ENCODE measurements at regions not wholly inside any gene's neighbourhood (a gene's known extent, or its start where the extent isn't known, plus 50 kb on each side); places are given as distances from the start of the nearest gene placed in this dataset.

GRCh38 chr12:4059898-4060568 lies 186.8 kb upstream of the PARP11 start:
- Histone ChIP-seq H3K9ac (ENCODE audit: low read length) (no peak overlapping the region), H2BK12ac (ENCODE audit: low read length in 2 of 2) (no peak overlapping the region), H3K9me3 (ENCODE audit: control insufficient read depth, low read length) (no peaks in the 10 kb centered on the region), H2AFZ (ENCODE audit: low read depth, low read length) (no peak overlapping the region), H3K4me2 (ENCODE audit: low read length, poor library complexity, severe bottlenecking) (no peak overlapping the region), H3K4me3 (ENCODE audit: insufficient read depth in 1 of 2, low read depth in 1 of 2, low read length in 2 of 2) (no peak overlapping the region), H2BK15ac (ENCODE audit: low read depth, poor library complexity, severe bottlenecking) (no peak overlapping the region), H3K36me3 (ENCODE audit: control insufficient read depth in 1 of 2, insufficient read depth in 2 of 2, low read depth in 1 of 2, low read length in 2 of 2) (no peaks in the 10 kb centered on the region), H3K27me3 (ENCODE audit: control insufficient read depth in 1 of 2, insufficient read depth in 1 of 2, low read length in 2 of 2) (peaks cover 21 to 38% of the 10 kb centered on the region in 2 experiments), H3K4me1 (ENCODE audit: control insufficient read depth, insufficient read depth, low read depth, low read length) (no peaks in the 10 kb centered on the region), H3K4ac (ENCODE audit: low read depth in 1 of 2, low read length in 2 of 2) (no peak overlapping the region), H3K14ac (ENCODE audit: low read length in 2 of 2) (no peak overlapping the region), H3K79me1 (replicated peaks; ENCODE audit: low read length, poor library complexity, severe bottlenecking) (no peaks in the 10 kb centered on the region), H4K8ac (ENCODE audit: low read length) (no peak overlapping the region), H3K23ac (ENCODE audit: low read length in 2 of 2) (no peak overlapping the region), H2BK120ac (ENCODE audit: low read depth, low read length) (no peak overlapping the region), H3K18ac (ENCODE audit: low read depth in 1 of 2, low read length in 2 of 2) (no peak overlapping the region), H3K27ac (ENCODE audit: low read length, poor library complexity, severe bottlenecking) (no peak overlapping the region), H2AK5ac (ENCODE audit: low read length, severe bottlenecking) (no peak overlapping the region), H2BK5ac (ENCODE audit: low read depth, low read length, poor library complexity, severe bottlenecking) (peak overlapping the region; percentile 57), H4K91ac (ENCODE audit: low read length) (no peak overlapping the region)
- 84% methylated on average over 7 of the region's 7 CpGs for WGBS
- DNase-seq = no peak

- no peak overlapping the region for H4K8ac ChIP-seq (ENCODE audit: low read length)
- H2AK5ac ChIP-seq (ENCODE audit: low read length, severe bottlenecking) = no peak overlapping the region
- peaks cover 42 to 63% of the 10 kb centered on the region in 2 experiments for H3K27me3 ChIP-seq (ENCODE audit: control insufficient read depth in 1 of 2, insufficient read depth in 1 of 2, low read length in 2 of 2)
- no peak overlapping the region for H3K14ac ChIP-seq (ENCODE audit: low read length in 2 of 2)
- no peak overlapping the region for H3K18ac ChIP-seq (ENCODE audit: low read depth in 1 of 2, low read length in 2 of 2)
- H4K91ac ChIP-seq (ENCODE audit: low read length) = no peak overlapping the region
- H3K4ac ChIP-seq (ENCODE audit: low read depth in 1 of 2, low read length in 2 of 2) = no peak overlapping the region
- H2BK15ac ChIP-seq (ENCODE audit: low read depth, poor library complexity, severe bottlenecking) = no peak overlapping the region
- 72% methylated on average over 5 of the region's 6 CpGs for WGBS
- no peak overlapping the region for H3K4me2 ChIP-seq (ENCODE audit: low read length, poor library complexity, severe bottlenecking)
- H3K9me3 ChIP-seq (ENCODE audit: control insufficient read depth, low read length) = no peaks in the 10 kb centered on the region
- no peak overlapping the region for H3K23ac ChIP-seq (ENCODE audit: low read length in 2 of 2)
- no peak for DNase-seq
- no peaks in the 10 kb centered on the region for H3K79me1 ChIP-seq (replicated peaks; ENCODE audit: low read length, poor library complexity, severe bottlenecking)
- no peaks in the 10 kb centered on the region for H3K36me3 ChIP-seq (ENCODE audit: control insufficient read depth in 1 of 2, insufficient read depth in 2 of 2, low read depth in 1 of 2, low read length in 2 of 2)
- no peak overlapping the region for H3K27ac ChIP-seq (ENCODE audit: low read length, poor library complexity, severe bottlenecking)
- no peak overlapping the region for H2AFZ ChIP-seq (ENCODE audit: low read depth, low read length)
- no peak overlapping the region for H2BK12ac ChIP-seq (ENCODE audit: low read length in 2 of 2)
- no peak overlapping the region for H3K4me3 ChIP-seq (ENCODE audit: insufficient read depth in 1 of 2, low read depth in 1 of 2, low read length in 2 of 2)
- no peak overlapping the region for H2BK120ac ChIP-seq (ENCODE audit: low read depth, low read length)
- no peaks in the 10 kb centered on the region for H3K4me1 ChIP-seq (ENCODE audit: control insufficient read depth, insufficient read depth, low read depth, low read length)
- no peak overlapping the region for H3K9ac ChIP-seq (ENCODE audit: low read length)
- no peak overlapping the region for H2BK5ac ChIP-seq (ENCODE audit: low read depth, low read length, poor library complexity, severe bottlenecking)
Measured at GRCh38 chr12:4056910-4057845, 184.0 kb upstream of the PARP11 start.

GRCh38 chr12:4054630-4055029 lies 181.4 kb upstream of the PARP11 start:
- Histone ChIP-seq H2AK5ac (ENCODE audit: low read length, severe bottlenecking) (no peak overlapping the region), H3K4me3 (ENCODE audit: insufficient read depth in 1 of 2, low read depth in 1 of 2, low read length in 2 of 2) (no peak overlapping the region), H2BK5ac (ENCODE audit: low read depth, low read length, poor library complexity, severe bottlenecking) (no peak overlapping the region), H3K14ac (ENCODE audit: low read length in 2 of 2) (no peak overlapping the region), H2BK12ac (ENCODE audit: low read length in 2 of 2) (no peak overlapping the region), H2AFZ (ENCODE audit: low read depth, low read length) (no peak overlapping the region), H3K4me2 (ENCODE audit: low read length, poor library complexity, severe bottlenecking) (no peak overlapping the region), H3K36me3 (ENCODE audit: control insufficient read depth in 1 of 2, insufficient read depth in 2 of 2, low read depth in 1 of 2, low read length in 2 of 2) (no peaks in the 10 kb centered on the region), H2BK120ac (ENCODE audit: low read depth, low read length) (no peak overlapping the region), H3K79me1 (replicated peaks; ENCODE audit: low read length, poor library complexity, severe bottlenecking) (no peaks in the 10 kb centered on the region), H3K4ac (ENCODE audit: low read depth in 1 of 2, low read length in 2 of 2) (no peak overlapping the region), H3K9me3 (ENCODE audit: control insufficient read depth, low read length) (no peaks in the 10 kb centered on the region), H4K8ac (ENCODE audit: low read length) (no peak overlapping the region), H3K18ac (ENCODE audit: low read depth in 1 of 2, low read length in 2 of 2) (no peak overlapping the region), H3K27me3 (ENCODE audit: control insufficient read depth in 1 of 2, insufficient read depth in 1 of 2, low read length in 2 of 2) (peaks cover 50 to 69% of the 10 kb centered on the region in 2 experiments), H3K23ac (ENCODE audit: low read length in 2 of 2) (no peak overlapping the region), H3K27ac (ENCODE audit: low read length, poor library complexity, severe bottlenecking) (no peak overlapping the region), H3K4me1 (ENCODE audit: control insufficient read depth, insufficient read depth, low read depth, low read length) (no peaks in the 10 kb centered on the region), H4K91ac (ENCODE audit: low read length) (no peak overlapping the region), H3K9ac (ENCODE audit: low read length) (no peak overlapping the region), H2BK15ac (ENCODE audit: low read depth, poor library complexity, severe bottlenecking) (no peak overlapping the region)
- DNase-seq = no peak
- 50% methylated on average over 1 of the region's 2 CpGs for WGBS

GRCh38 chr12:4052691-4053090 lies 179.5 kb upstream of the PARP11 start:
- H3K18ac ChIP-seq (ENCODE audit: low read depth in 1 of 2, low read length in 2 of 2) = no peak overlapping the region
- 66% methylated on average over 3 of the region's 3 CpGs for whole genome bisulfite sequencing
- no peak overlapping the region for H3K14ac ChIP-seq (ENCODE audit: low read length in 2 of 2)
- H4K8ac ChIP-seq (ENCODE audit: low read length) = no peak overlapping the region
- no peak overlapping the region for H4K91ac ChIP-seq (ENCODE audit: low read length)
- H3K79me1 ChIP-seq (replicated peaks; ENCODE audit: low read length, poor library complexity, severe bottlenecking) = no peaks in the 10 kb centered on the region
- no peaks in the 10 kb centered on the region for H3K4me1 ChIP-seq (ENCODE audit: control insufficient read depth, insufficient read depth, low read depth, low read length)
- no peak overlapping the region for H3K23ac ChIP-seq (ENCODE audit: low read length in 2 of 2)
- H3K27ac ChIP-seq (ENCODE audit: low read length, poor library complexity, severe bottlenecking) = no peak overlapping the region
- no peak overlapping the region for H3K9ac ChIP-seq (ENCODE audit: low read length)
- H3K4ac ChIP-seq (ENCODE audit: low read depth in 1 of 2, low read length in 2 of 2) = no peak overlapping the region
- no peak for DNase-seq
- H3K9me3 ChIP-seq (ENCODE audit: control insufficient read depth, low read length) = no peaks in the 10 kb centered on the region
- no peak overlapping the region for H2BK5ac ChIP-seq (ENCODE audit: low read depth, low read length, poor library complexity, severe bottlenecking)
- no peaks in the 10 kb centered on the region for H3K36me3 ChIP-seq (ENCODE audit: control insufficient read depth in 1 of 2, insufficient read depth in 2 of 2, low read depth in 1 of 2, low read length in 2 of 2)
- no peak overlapping the region for H3K4me3 ChIP-seq (ENCODE audit: insufficient read depth in 1 of 2, low read depth in 1 of 2, low read length in 2 of 2)
- no peak overlapping the region for H2AK5ac ChIP-seq (ENCODE audit: low read length, severe bottlenecking)
- no peak overlapping the region for H2BK12ac ChIP-seq (ENCODE audit: low read length in 2 of 2)
- no peak overlapping the region for H2BK15ac ChIP-seq (ENCODE audit: low read depth, poor library complexity, severe bottlenecking)
- H2AFZ ChIP-seq (ENCODE audit: low read depth, low read length) = no peak overlapping the region
- H2BK120ac ChIP-seq (ENCODE audit: low read depth, low read length) = no peak overlapping the region
- no peak overlapping the region for H3K4me2 ChIP-seq (ENCODE audit: low read length, poor library complexity, severe bottlenecking)
- peaks cover 47 to 70% of the 10 kb centered on the region in 2 experiments for H3K27me3 ChIP-seq (ENCODE audit: control insufficient read depth in 1 of 2, insufficient read depth in 1 of 2, low read length in 2 of 2)

Measured in mesenchymal stem cell (in vitro differentiated cells and primary cell).